Esophagus muscularis mucosa (tissue), 4 donors: ENCODE measurements at regions not wholly inside any gene's neighbourhood (a gene's known extent, or its start where the extent isn't known, plus 50 kb on each side); places are given as distances from the start of the nearest gene placed in this dataset.

ENCODE experiments used
- DNase-seq: peaks from one replicate; pipeline ENCODE4 v3.0.0-alpha.2; 2017; ENCODE audit errors: extremely low spot score
- H3K27ac ChIP-seq, 4 donors: fragments of 200-600 bp; sonication (generic); replicated peaks in 1 of 4; 1 replicate in 3 of 4; 2 replicates in 1 of 4; pipeline ENCODE4 v1.5.1; 2016 to 2019; ENCODE audit warnings: mild to moderate bottlenecking in 1 of 4
- H3K27me3 ChIP-seq, 4 donors: fragments of 200-600 bp; sonication (generic); one replicate each; pipeline versions ENCODE4 v1.5.1 to v1.6.0; 2016 to 2019
- H3K36me3 ChIP-seq, 4 donors: fragments of 200-600 bp; sonication (generic); one replicate each; pipeline ENCODE4 v1.5.1; 2016 to 2019
- H3K4me1 ChIP-seq, 4 donors: fragments of 200-600 bp; sonication (generic); one replicate each; pipeline ENCODE4 v1.5.1; 2016 to 2019
- H3K4me3 ChIP-seq, 4 donors: fragments of 200-600 bp; sonication (generic); 1 replicate in 2 of 4; 2 replicates in 2 of 4; pipeline ENCODE4 v1.5.1; 2016 to 2019; ENCODE audit warnings: mild to moderate bottlenecking in 4 of 4, moderate library complexity in 1 of 4
- H3K9me3 ChIP-seq, 4 donors: fragments of 200-600 bp; sonication (generic); 1 replicate in 3 of 4; 2 replicates in 1 of 4; pipeline ENCODE4 v1.5.1; 2016 to 2019
- CTCF ChIP-seq, 3 experiments: fragments of 200-600 bp in 2 of 3; fragments of 450-650 bp in 1 of 3; sonication (generic) in 2 of 3; IDR thresholded peaks; one replicate each; pipeline ENCODE4 v1.5.1; 2017 to 2019; ENCODE audit warnings: antibody characterized with exemption in 3 of 3, mild to moderate bottlenecking in 2 of 3, moderate library complexity in 1 of 3
- EP300 ChIP-seq: sonication (generic); formaldehyde crosslinking; IDR thresholded peaks from one replicate; pipeline ENCODE4 v1.6.1; 2017; ENCODE audit warnings: antibody characterized with exemption
- POLR2A ChIP-seq: fragments of 450-650 bp; IDR thresholded peaks from one replicate; pipeline ENCODE4 v1.6.1; 2017; ENCODE audit warnings: antibody characterized with exemption, moderate library complexity, mild to moderate bottlenecking, low read depth
- POLR2AphosphoS5 ChIP-seq, 2 donors: sonication (generic); formaldehyde crosslinking; IDR thresholded peaks; one replicate each; pipeline ENCODE4 v1.6.1; 2017; ENCODE audit warnings: antibody characterized with exemption in 2 of 2
- WGBS: methylation state at CpG from one replicate; pipeline ENCODE4 v1.1.5; 2018; 5-methylcytosine and 5-hydroxymethylcytosine counted together
- intact Hi-C: fragments of 100-400 bp; cut with DNase I; formaldehyde crosslinking; loops from one replicate; pipeline ENCODE4 v1.15.1; 2023

GRCh38 chr2:188117706-188118105 is 174.0 kb upstream of the GULP1 start:
- intact Hi-C loops: no loop called here
- no peak overlapping the region for H3K27ac ChIP-seq
- no peaks in the 10 kb centered on the region for H3K9me3 ChIP-seq
- H3K27me3 ChIP-seq: no peaks in the 10 kb centered on the region
- no peak for TF ChIP-seq POLR2AphosphoS5 (IDR thresholded peaks at IDR 0.05)
- no peak for TF ChIP-seq POLR2A
- TF ChIP-seq CTCF (IDR thresholded peaks at IDR 0.05): no peak
- TF ChIP-seq EP300: no peak
- H3K4me1 ChIP-seq: no peaks in the 10 kb centered on the region
- 47% methylated on average over 2 of the region's 2 CpGs for WGBS
- no peak overlapping the region for H3K4me3 ChIP-seq
- H3K36me3 ChIP-seq: no peaks in the 10 kb centered on the region
- no peak for DNase-seq

GRCh38 chr2:188118431-188118830 is 173.2 kb upstream of the GULP1 start:
- H3K4me3 ChIP-seq: no peak overlapping the region
- H3K27ac ChIP-seq: no peak overlapping the region
- 21% methylated on average over 1 of the region's 1 CpG for WGBS
- no peaks in the 10 kb centered on the region for H3K4me1 ChIP-seq
- intact Hi-C loops: no loop called here
- TF ChIP-seq CTCF (IDR thresholded peaks at IDR 0.05) (no peak), POLR2AphosphoS5 (IDR thresholded peaks at IDR 0.05) (no peak), POLR2A (no peak), EP300 (no peak)
- H3K27me3 ChIP-seq: no peaks in the 10 kb centered on the region
- H3K9me3 ChIP-seq: no peaks in the 10 kb centered on the region
- H3K36me3 ChIP-seq: no peaks in the 10 kb centered on the region
- DNase-seq: no peak

- no peaks in the 10 kb centered on the region for H3K36me3 ChIP-seq
- no peak for DNase-seq
- WGBS: 74% methylated on average over 5 of the region's 5 CpGs
- H3K9me3 ChIP-seq: no peaks in the 10 kb centered on the region
- H3K4me3 ChIP-seq: no peak overlapping the region
- no peaks in the 10 kb centered on the region for H3K27me3 ChIP-seq
- H3K4me1 ChIP-seq: no peaks in the 10 kb centered on the region
- no peak overlapping the region for H3K27ac ChIP-seq
- no peak for TF ChIP-seq POLR2AphosphoS5 (IDR thresholded peaks at IDR 0.05)
- TF ChIP-seq POLR2A: no peak
- intact Hi-C loops: no loop called here
Measured at GRCh38 chr2:188119112-188119838, 172.4 kb upstream of the GULP1 start.

GRCh38 chr2:188122985-188123384 is 168.7 kb upstream of the GULP1 start:
- no peak overlapping the region for H3K4me3 ChIP-seq
- DNase-seq: no peak
- no peaks in the 10 kb centered on the region for H3K9me3 ChIP-seq
- TF ChIP-seq POLR2AphosphoS5 (IDR thresholded peaks at IDR 0.05) (no peak), POLR2A (no peak), EP300 (no peak), CTCF (IDR thresholded peaks at IDR 0.05) (no peak)
- H3K27me3 ChIP-seq: no peaks in the 10 kb centered on the region
- no peak overlapping the region for H3K27ac ChIP-seq
- intact Hi-C loops: no loop called here
- no peaks in the 10 kb centered on the region for H3K36me3 ChIP-seq
- H3K4me1 ChIP-seq: no peaks in the 10 kb centered on the region

GRCh38 chr2:188129677-188130076 is 162.0 kb upstream of the GULP1 start:
- TF ChIP-seq CTCF (IDR thresholded peaks at IDR 0.05) (no peak), POLR2A (no peak), POLR2AphosphoS5 (IDR thresholded peaks at IDR 0.05) (no peak), EP300 (no peak)
- DNase-seq: no peak
- no peak overlapping the region for H3K4me3 ChIP-seq
- no peaks in the 10 kb centered on the region for H3K4me1 ChIP-seq
- WGBS: 81% methylated on average over 4 of the region's 4 CpGs
- no peaks in the 10 kb centered on the region for H3K27me3 ChIP-seq
- H3K36me3 ChIP-seq: no peaks in the 10 kb centered on the region
- intact Hi-C loops: no loop called here
- no peak overlapping the region for H3K27ac ChIP-seq
- H3K9me3 ChIP-seq: no peaks in the 10 kb centered on the region
